Prostate gland (tissue), 2 donors: ENCODE measurements at regions not wholly inside any gene's neighbourhood (a gene's known extent, or its start where the extent isn't known, plus 50 kb on each side); places are given as distances from the start of the nearest gene placed in this dataset.

Experiments
- POLR2A ChIP-seq: fragments of 450-650 bp; IDR thresholded peaks from one replicate; pipeline ENCODE4 v1.6.1; 2016; ENCODE audit warnings: antibody characterized with exemption, mild to moderate bottlenecking
- POLR2AphosphoS5 ChIP-seq: sonication (generic); formaldehyde crosslinking; IDR thresholded peaks from one replicate; pipeline ENCODE4 v1.6.1; 2017; ENCODE audit warnings: antibody characterized with exemption
- TF ChIP-seq, protein P1 (sequence below), 4 experiments: fragments of 200-600 bp in 2 of 4; fragments of 450-650 bp in 2 of 4; sonication (generic) in 2 of 4; IDR thresholded peaks; 1 replicate in 3 of 4; 2 replicates in 1 of 4; pipeline ENCODE4 v1.5.1; 2016 to 2019; ENCODE audit warnings: antibody characterized with exemption in 4 of 4, mild to moderate bottlenecking in 2 of 4, moderate library complexity in 2 of 4

DNA sequence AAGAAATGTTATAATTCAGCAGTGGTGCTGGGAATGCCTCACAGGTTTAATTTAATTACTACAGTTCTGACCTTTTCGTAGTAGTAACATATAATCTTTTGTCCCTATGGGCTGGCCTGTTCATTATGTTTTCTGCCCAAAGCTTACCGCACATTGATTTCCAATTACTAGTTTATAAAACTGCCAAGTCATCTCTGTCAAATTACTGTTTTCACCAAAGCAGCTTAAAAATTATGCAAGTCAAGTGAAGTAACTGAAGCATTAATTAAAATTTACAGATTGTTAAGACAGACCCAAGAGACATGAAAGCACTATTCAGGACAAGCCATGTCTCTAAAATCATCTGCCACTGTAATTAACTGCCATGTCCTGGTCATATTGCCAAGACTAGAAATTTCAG lies 93.9 kb upstream of the FTMT start:
- no peak for TF ChIP-seq POLR2AphosphoS5
- TF ChIP-seq, protein P1, sequence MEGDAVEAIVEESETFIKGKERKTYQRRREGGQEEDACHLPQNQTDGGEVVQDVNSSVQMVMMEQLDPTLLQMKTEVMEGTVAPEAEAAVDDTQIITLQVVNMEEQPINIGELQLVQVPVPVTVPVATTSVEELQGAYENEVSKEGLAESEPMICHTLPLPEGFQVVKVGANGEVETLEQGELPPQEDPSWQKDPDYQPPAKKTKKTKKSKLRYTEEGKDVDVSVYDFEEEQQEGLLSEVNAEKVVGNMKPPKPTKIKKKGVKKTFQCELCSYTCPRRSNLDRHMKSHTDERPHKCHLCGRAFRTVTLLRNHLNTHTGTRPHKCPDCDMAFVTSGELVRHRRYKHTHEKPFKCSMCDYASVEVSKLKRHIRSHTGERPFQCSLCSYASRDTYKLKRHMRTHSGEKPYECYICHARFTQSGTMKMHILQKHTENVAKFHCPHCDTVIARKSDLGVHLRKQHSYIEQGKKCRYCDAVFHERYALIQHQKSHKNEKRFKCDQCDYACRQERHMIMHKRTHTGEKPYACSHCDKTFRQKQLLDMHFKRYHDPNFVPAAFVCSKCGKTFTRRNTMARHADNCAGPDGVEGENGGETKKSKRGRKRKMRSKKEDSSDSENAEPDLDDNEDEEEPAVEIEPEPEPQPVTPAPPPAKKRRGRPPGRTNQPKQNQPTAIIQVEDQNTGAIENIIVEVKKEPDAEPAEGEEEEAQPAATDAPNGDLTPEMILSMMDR (IDR thresholded peaks at IDR 0.05), result no peak
- no peak for TF ChIP-seq POLR2A
